UCSD-AML1 (cell line): ENCODE measurements at regions not wholly inside any gene's neighbourhood (a gene's known extent, or its start where the extent isn't known, plus 50 kb on each side); places are given as distances from the start of the nearest gene placed in this dataset.

Experiments
- DNase-seq: peaks from one replicate; lab custom pipeline; 2025; ENCODE audit not compliant: unreplicated experiment; lab: John Stamatoyannopoulos, UW

DNA sequence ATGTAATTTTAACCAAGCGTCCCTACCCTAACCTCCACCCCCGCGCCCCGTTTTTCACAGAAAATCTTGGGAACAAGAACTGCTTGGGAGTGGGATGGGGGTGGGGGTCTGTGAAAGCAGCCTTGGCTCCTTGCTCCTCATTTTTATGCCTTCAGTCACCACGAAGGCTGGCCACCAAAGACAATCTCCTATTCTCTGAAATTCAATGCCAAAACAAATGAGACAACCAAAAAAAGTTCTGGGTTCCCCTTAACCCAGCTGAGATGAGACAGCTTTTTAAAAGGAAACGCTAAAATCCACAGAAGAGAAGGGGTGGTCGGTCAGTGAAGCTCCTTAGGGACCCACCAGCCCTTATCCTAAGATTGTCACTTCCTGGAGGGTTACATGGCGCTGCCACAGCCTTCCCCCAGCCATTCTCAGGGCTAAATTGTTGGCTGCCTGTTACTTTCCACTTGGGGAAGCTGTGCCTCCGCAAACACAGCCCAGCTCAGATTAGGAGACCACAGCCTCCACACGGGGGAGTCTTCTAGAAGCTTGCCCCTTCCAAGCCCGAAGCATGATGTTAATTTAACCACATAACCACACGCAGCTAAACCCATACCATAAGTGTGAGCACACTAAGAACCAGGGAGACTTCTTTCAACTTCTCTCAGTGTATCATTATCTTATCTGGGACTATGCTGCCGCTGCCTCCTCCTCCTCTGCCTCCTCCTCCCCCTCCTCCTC lies 136.3 kb downstream of the FOXD1 start:
- peak; percentile 48 for DNase-seq

DNA sequence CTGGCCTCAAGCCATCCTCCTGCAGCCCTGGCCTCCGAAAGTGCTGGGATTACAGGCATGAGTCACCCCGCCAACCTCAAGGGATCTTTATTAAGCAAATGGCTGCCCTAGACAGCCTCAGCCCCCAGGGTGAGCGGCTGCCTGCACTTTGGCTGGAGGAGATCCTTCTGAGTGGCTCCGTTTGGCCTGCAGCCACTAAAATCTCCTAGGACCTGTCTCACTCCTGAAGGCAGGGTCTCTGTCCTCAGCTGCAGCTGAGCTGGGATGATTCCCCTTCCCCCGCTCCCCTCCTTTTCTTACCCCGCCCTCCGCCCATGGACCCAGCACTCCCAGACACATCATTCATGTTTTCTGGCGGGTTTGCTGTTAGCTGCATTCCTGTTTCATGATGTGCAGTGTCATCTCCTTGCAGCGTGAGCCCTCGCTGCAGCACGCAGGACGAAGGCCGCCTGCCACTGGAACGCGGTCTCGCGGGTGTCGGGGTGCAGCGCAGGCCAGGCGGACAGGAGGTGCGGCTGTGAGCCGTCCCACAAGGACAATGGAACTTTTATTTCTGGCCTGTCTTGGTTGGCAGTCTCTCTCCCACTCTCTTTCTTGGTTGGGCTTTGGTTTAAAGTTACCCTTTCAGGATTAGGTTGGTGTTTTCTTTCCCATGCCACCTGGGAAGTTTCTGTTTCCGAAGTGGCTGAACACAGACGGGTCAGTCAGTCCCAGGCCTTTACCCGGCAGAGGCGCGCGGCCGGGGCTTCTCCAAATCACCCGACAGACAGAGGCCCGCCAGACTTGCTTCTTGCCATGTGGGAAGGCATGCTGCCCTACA lies 137.1 kb downstream of the FOXD1 start:
- no peak for DNase-seq

DNA sequence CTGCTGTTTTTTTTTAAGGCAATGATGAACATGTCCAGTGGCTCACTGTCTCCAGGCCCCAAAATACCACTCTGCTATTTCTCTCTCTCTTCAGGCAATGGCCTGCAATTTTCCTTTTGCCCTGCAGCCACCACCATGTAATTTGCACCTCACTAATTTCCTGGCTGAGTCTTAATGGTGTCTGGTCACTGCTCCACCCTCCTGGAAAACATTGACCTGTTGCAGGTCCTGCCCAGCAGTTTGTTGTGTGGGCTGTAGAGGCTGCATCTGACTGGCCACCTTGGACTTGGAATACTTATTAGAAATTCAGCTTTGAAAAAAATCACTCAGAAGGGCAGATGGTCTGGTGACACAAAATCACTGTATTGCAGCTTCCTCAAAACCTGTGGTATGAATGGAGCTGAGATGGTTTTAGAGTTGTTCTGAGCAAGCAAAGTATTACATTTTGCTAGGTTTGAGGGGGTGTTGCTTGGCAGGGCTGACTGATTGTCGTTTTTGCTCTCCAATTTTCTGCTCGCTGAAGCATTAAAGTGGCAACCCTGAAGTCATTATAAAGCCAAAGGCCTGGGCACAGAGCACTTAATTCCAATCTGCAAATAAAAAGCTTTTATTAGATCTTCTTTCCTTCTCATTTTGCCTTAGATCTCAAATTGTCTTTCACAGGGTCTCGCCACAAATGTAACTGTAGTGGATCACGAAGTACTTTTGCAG lies 134.8 kb downstream of the TMEM174 start:
- DNase-seq: no peak

DNA sequence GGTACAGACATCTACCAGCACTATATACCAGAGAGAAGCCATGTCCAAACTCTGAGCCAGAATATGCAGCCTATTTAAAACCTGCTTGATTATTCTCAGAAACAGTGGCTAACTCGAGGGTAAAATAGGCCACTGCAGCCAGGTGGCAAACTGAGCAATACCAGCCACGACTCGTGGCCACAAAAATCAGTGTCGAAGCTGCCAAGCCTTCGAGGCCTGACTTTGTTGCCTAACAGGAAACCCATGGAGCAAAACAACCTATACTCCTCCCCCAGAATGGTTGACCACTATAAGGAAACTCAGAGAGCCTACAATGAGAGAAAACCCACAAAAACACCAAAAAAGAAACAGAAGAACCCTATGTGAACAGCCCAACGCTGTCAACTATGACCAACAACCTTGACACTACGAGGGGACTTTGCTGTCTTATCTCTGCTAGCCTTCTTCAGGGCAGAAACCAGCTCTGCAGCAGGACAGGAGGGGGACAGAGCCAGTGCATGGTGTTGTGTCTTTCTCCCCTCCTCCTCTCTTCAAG lies 133.8 kb downstream of the TMEM174 start:
- DNase-seq: no peak

DNA sequence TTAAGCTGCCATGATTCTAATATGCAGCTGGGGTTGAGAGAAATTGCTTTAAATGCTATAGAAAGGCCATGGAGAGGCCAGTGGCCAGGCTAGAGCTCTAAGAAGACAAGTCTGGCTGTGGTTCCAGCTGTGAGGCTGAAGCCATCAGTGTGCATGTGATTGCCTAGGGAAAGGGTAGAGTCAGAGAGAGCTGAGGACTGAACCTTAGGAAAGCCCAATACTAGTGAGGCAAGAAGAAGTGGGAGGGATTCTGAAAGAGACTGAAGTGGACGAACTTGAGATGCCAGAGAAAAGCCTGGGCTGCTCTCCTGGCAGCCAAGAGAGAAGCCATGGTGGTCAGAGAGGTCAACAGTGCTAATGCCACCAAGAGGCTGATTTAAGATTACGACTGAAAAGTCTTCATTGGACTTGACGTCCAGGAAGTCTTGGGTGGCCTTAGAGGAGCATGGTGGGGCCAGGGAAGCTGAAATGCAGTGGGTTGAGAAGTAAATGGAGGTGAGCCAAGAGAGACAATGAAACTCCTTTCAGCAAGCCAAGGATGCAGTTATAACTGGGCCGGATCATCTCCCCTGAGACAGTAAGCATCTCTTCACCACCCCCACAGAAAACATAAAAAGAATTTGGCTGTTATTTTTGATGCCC lies 133.2 kb downstream of the TMEM174 start:
- no peak for DNase-seq

DNA sequence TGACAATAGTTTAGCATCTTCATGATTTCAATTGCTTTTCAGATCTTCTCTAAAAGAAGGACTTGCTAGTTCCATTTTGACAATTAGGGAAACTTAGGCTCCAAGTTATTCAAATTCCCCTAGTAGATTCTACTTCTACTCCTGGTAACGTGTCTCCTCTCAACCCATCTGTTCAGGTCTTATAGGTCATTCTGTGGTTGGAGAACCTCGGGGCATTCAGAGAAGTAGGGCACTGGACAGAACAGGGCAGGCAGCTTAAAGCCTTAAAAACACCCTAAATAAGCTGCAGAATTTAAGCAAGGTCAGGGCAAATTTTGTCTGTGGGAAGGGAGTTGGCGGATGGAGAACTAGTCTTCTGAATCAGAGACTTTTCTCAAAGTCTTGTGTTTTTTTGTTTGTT lies 132.4 kb downstream of the TMEM174 start:
- no peak for DNase-seq

DNA sequence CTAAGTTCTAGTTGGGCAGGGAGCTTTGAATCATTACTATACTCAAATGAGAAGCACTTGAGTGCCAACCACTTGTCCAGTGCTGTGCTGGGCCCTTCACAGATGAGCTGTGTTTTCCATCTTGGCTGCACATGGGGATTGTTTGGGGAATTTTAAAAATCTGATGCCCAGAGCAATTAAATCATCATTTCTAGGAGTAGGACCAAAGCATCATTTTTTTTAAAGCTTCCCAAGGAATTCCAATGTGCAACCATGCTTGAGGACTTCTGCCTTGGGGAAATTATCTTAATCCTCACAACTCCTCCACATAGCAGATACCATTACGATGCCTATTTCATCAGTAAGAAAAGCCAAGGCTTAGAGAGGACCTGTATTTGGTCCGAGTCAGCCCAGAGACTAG lies 131.4 kb downstream of the TMEM174 start:
- no peak for DNase-seq

DNA sequence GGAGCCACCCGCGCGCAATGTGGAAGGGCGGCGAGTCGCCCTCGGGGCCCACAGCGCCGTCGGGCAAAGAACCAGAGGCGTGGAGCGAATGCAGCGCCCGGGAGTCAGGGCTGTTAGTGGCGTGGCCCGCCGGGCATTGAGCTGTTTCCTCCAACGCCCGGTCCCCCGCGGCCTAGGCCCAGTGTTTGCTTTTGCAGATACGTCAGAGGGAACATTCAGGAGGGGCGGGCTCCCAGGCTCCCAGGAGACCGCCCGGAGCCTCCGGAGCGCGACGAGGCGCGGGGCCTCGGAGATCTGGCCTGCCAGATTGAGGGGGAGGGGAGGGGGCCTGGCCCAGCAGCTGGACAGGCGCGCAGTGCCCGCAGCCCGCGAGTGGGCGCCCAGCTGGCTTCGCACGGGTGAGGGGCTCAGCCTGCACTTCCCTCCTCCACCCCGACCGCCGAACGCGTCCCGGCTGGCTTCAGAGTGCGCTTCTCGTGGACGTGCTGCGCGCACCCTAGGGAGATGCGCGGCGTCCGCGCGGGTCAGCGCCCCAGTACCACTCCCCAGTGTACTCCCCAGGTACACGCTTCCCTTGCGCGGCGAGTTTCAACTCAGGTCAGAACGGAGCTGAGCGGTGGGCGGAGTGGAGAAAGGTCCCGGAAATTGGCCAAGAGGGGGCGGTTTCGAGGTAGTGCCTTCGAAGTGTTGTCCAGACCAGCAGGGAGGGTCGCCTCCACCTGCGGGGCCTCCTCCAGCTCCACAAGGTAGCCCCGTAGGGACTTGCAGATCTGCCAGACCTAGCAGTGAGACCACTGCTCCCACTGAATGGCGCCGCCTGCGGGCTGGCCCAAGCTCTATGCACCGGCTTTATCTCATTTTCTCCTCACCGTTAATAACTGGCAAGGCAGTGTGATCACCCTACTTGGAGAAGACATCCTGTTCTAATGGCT lies 130.4 kb downstream of the TMEM174 start:
- no peak for DNase-seq

DNA sequence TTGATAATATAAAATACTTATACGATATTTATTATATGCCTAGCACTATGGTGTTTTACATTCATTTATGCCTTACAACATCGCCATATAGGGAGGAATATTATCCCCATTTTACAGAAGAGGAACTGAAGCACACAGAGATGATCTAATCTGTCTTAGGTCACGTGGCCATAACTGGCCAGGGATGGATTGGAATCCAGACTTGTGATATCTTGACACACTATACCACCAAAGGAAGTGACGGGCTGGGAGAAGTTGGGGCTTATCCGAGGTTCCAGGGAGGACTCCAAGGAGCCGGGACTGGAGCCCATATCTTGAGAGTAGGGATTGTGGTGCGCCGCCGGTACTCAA lies 129.8 kb downstream of the TMEM174 start:
- DNase-seq: no peak

DNA sequence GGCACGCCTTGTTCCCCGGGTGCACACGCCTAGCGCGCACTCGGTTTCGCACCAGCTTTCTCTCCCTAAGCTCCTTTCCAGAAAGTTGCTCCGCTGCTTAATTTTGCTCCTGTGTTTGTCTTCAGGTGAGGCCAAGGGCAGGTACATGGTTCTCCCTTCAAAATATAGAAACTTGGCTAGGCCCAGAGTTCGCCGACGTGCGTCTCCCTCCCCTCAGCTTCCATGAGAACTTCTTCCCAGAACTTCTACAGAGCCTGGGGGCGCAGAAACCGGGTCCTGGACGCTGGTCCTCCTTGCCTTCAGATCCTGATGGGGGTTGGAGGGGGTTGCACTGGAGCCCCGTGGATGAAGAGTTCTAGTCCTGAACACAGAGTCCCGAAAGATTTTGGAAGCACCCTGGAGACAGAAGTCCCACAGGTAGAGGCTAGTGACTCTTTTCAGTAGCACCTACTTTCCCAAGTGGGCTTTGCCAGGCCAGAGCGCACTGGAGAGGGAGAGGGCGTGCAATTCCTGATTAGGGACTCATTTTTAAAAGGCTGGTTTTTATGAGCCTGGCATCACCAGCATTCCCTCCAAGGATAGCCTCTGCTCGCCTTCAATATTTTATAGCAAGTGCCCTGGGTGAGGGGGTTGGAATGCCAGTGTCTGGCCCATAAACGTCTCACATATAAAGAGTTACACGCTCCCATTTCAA lies 128.4 kb downstream of the TMEM174 start:
- no peak for DNase-seq

DNA sequence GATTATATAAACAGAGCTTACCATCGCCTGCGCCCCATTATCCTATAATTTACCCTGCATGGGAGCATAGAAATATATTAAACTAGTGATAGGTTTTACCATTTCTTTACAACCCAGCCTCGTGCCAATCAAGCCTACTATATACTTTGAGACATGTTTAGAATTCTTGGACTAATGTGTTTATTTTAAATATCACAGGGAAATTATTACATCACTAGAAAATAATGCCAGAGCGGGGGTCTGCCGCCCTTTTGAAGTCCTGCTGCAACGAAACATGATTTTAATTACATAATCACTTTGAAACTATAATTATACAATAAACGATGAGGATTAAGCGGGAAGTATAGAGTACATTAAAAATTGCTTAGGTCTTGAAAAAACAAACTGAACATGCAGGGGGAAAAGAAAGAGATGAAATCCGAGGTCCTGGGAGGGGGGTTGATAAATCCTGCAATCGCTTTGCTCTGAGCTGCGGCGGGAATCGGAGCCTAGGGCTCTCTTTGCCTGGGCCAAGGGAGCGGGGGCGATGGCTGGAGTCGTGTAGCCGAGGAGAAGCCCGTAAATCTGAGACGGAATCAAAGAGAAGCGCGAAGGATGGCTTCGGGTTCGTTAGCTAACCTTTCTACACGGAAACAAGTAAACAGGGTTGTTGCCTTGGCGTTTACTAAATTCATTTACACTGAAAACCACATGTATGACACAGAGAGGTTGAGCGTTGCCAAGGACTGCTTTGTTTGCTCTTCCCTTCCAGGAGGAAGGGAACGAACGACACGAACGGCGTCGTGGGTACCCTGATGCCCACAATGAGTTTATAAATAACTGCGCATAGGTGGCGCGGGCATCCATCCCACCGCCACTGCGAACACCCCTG lies 127.6 kb downstream of the TMEM174 start:
- no peak for DNase-seq

DNA sequence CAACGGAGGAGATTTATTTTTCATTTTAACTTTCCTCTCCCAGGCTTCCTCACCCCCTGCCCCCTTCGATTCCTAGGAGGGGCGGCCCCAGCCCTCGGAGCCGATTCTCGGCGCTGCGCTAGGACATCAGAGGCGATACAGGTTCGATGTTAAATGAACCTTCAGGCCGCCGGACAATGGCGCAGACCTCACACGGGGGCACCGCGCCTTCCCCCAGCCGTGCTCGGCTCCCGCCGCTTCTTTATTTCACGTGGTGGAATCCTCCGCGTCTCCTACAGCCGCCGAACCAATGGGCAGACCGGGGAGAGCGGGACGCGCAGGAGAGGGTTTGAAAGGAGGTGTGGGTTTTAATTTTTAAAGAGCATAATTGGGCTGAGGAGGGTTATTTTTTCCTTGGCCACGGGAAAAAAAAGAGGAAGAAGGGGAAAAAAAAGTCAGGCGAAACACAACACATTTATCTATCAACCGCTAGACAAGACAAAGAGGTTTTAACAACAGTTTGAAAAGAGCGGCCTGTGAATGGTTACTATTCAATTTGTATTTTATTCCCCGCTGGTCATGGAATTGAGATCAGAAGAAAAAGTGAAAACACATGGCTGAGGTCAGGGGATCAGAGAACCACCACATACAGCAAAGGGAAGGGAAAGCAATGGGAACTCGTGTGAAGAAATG lies 126.8 kb downstream of the TMEM174 start:
- no peak for DNase-seq

DNA sequence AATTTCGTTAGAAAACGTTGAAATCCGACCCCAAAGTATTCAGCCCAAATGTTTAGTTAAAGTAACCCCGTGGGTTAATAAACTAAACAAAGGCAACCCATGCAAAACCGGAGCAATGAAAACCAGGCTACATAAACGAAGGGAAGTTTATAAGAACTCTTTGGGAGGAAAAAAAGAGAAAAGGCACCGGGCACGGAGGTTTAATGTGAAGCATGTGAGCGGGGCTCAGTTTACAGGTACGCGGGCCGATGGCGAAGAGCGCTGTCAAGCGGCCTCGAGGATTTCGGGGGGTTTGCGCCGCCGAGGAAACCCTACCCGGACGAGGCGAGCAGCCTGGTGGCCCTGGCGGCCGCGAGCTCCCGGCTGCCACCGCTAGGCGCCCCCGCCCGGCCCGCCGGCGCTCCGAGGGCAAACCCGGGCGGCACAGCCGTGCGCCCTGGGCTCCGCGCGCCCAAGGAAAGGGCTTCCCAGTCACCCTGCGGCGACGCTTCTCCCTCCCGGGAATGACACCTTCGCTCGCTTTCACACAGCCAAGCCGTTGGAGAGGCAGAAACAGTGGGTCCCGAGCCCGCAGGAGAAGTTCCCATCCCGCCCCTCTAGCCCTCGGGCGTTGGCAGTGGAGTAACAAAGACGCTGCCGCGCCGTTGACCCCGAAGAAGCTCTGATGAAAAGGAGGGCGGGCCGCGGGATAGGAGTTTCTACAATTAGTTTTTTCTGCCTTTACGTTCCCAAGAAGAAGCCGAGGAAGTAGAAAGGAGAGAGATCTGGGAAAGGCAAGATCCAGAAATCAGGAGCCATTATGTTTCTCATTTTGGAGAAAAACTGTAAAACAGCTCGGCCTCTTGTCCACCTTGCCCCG lies 126.0 kb downstream of the TMEM174 start:
- DNase-seq: no peak

DNA sequence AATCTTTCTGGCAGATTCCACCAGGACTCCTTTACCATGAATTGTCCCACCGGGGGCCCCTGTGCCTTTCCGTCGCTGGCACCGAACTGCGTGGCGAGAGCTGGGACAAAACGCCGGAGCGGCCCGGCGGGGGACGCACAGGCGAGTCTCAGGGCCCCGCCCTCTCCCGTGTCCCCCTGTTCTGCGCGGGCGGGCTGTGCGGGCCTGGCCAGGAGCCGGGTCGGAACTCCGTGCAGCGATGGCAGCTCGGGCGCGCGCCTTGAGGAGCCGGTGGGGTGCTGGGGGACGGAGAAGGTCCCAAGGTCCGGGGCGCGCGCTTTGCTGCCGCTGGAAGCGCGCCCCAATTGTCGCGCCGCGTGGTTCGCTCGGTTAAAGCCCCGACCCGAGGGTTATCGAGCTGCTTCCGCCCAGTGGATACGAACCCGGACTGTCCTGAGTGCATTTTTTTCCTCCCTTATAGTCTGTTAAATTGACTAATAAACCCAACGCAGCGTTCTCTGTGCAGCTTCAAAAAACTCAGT lies 125.3 kb downstream of the TMEM174 start:
- DNase-seq: no peak

DNA sequence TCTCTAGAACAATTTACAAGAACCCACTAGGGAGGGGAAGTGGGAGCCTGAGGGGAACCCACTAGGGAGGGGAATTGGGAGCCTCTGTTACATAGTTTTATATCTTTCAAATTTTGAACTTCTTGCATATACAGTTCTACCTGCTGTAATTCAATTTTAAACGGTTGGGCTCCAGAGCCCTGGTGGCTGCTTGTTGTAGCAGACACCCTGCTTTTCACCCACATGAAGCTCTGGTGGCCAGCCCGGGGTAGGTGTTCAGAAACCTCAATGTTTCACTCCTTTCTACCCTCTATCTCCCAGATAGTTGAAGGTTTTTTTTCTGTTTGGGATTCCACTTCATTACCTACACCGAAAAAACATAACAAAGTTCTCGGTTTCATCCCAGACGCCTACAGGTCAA lies 124.4 kb downstream of the TMEM174 start:
- DNase-seq: no peak

DNA sequence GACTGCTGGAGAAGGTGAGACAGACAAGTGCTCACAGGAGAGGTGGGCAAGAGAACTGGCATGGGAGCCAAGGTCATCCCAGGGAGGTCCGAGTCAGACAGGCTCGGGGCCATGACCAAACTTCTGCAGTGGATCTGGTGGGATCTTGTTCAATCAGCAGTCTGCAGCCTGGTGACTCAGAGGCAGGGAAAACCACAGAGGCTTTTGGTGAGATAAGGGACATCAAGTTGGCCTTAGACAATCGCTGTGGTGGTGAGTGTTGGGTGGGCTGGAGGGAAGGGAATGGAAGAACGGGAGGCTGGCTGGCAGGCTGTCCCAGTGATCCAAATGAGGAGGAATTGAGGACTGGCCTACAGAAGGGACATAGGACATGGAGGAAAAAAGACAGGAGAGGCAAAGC lies 123.8 kb downstream of the TMEM174 start:
- no peak for DNase-seq

DNA sequence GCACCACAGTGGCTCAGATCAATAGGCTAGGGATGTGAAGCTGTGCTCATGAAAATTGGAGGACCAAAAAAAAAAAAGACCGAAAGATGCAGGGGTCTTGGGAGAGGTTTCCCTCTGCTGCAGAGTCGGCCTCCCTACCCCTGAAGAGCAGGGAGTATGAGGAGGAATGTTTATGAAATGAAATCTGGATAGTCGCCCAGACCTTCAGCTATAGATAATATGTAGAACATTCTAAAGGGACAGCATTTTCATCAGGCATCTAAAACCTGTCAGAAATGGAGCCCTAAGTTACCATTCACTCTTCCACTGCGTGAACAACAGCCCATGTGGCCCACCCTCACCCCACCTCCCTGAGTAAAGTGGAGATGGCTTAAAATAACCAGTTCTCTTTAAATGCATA lies 122.9 kb downstream of the TMEM174 start:
- no peak for DNase-seq
